ENCODE measurements at regions not wholly inside any gene's neighbourhood (a gene's known extent, or its start where the extent isn't known, plus 50 kb on each side); places are given as distances from the start of the nearest gene placed in this dataset.

DNA sequence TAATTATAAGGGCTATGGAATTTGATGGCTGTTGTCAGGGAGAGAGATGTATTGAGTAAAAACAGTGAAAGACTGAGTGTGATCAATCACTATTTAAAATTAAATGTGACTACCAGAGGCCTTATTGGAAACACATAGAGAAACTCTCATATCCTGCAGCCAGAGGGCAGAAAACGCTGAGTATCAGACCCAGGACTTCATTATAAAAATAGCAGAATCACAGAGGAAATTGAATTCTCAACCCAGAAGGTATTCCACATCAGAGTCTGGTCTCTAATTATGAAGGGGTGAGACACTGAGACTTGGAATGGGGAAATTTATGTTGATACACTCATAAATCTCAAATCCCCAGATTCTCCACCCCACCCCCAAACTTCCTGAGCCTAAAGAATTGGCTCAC lies 69.5 kb upstream of the IL6 start:
- H3K27ac ChIP-seq (ENCODE audit: low read length) = no peak overlapping the region
- no peaks in the 10 kb centered on the region for H4K20me1 ChIP-seq (ENCODE audit: insufficient read depth, low read length)
- H3K4me2 ChIP-seq (ENCODE audit: insufficient read depth, low read length) = no peak overlapping the region
- H3K9me3 ChIP-seq (ENCODE audit: insufficient read depth, low read length, severe bottlenecking) = no peaks in the 10 kb centered on the region
- H2AFZ ChIP-seq (ENCODE audit: low read depth, low read length) = no peak overlapping the region
- TF ChIP-seq, protein P1, sequence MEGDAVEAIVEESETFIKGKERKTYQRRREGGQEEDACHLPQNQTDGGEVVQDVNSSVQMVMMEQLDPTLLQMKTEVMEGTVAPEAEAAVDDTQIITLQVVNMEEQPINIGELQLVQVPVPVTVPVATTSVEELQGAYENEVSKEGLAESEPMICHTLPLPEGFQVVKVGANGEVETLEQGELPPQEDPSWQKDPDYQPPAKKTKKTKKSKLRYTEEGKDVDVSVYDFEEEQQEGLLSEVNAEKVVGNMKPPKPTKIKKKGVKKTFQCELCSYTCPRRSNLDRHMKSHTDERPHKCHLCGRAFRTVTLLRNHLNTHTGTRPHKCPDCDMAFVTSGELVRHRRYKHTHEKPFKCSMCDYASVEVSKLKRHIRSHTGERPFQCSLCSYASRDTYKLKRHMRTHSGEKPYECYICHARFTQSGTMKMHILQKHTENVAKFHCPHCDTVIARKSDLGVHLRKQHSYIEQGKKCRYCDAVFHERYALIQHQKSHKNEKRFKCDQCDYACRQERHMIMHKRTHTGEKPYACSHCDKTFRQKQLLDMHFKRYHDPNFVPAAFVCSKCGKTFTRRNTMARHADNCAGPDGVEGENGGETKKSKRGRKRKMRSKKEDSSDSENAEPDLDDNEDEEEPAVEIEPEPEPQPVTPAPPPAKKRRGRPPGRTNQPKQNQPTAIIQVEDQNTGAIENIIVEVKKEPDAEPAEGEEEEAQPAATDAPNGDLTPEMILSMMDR (IDR thresholded peaks at IDR 0.05; ENCODE audit: borderline replicate concordance, extremely low read depth, low read length, poor library complexity, severe bottlenecking) = no peak
- TF ChIP-seq EZH2 (IDR thresholded peaks at IDR 0.05; ENCODE audit: borderline replicate concordance, low read depth, low read length, severe bottlenecking) = no peak
- H3K4me1 ChIP-seq (ENCODE audit: insufficient read depth, low read length) = no peaks in the 10 kb centered on the region
- no peak for ATAC-seq (ENCODE audit: insufficient read depth, low read depth)
- H3K9ac ChIP-seq (ENCODE audit: low read depth, low read length) = no peak overlapping the region
- H3K4me3 ChIP-seq (ENCODE audit: low read depth in 1 of 2, low read length in 2 of 2) = no peak overlapping the region
- H3K27me3 ChIP-seq (ENCODE audit: insufficient read depth, low read length, poor library complexity) = peaks cover 7% of the 10 kb centered on the region
- no peak for DNase-seq
- H3K36me3 ChIP-seq (ENCODE audit: insufficient read depth, low read length) = no peaks in the 10 kb centered on the region
- no peaks in the 10 kb centered on the region for H3K79me2 ChIP-seq (ENCODE audit: insufficient read depth, low read length)

DNA sequence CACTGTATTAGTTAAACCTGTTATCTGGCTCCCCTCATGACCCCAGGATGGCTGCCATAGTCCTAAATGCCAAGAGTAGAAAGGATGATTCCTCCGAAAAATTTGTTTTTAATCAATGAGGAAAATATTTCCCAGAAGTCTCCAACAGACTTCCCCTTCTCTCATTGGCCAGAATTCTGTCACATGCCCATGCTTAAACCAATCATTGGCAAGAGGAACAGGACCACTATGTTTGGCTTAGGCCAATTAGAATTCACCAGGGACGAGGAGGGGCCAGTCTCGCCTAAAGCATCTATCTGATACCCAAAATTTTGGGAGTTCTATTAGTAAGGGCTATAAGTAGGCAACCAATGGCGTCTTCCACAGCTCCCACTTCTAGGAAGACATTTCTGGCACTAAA lies 71.2 kb upstream of the IL6 start:
- Histone ChIP-seq H3K79me2 (ENCODE audit: insufficient read depth, low read length) (no peaks in the 10 kb centered on the region), H4K20me1 (ENCODE audit: insufficient read depth, low read length) (no peaks in the 10 kb centered on the region), H3K4me2 (ENCODE audit: insufficient read depth, low read length) (no peak overlapping the region), H2AFZ (ENCODE audit: low read depth, low read length) (no peak overlapping the region), H3K9me3 (ENCODE audit: insufficient read depth, low read length, severe bottlenecking) (no peaks in the 10 kb centered on the region), H3K4me3 (ENCODE audit: low read depth in 1 of 2, low read length in 2 of 2) (no peak overlapping the region), H3K9ac (ENCODE audit: low read depth, low read length) (no peak overlapping the region), H3K36me3 (ENCODE audit: insufficient read depth, low read length) (no peaks in the 10 kb centered on the region), H3K4me1 (ENCODE audit: insufficient read depth, low read length) (no peaks in the 10 kb centered on the region), H3K27ac (ENCODE audit: low read length) (no peak overlapping the region), H3K27me3 (ENCODE audit: insufficient read depth, low read length, poor library complexity) (peaks cover 7% of the 10 kb centered on the region)
- DNase-seq = no peak
- TF ChIP-seq, protein P1 (IDR thresholded peaks at IDR 0.05; ENCODE audit: borderline replicate concordance, extremely low read depth, low read length, poor library complexity, severe bottlenecking) = no peak
- no peak for TF ChIP-seq EZH2 (IDR thresholded peaks at IDR 0.05; ENCODE audit: borderline replicate concordance, low read depth, low read length, severe bottlenecking)
- ATAC-seq (ENCODE audit: insufficient read depth, low read depth) = no peak

DNA sequence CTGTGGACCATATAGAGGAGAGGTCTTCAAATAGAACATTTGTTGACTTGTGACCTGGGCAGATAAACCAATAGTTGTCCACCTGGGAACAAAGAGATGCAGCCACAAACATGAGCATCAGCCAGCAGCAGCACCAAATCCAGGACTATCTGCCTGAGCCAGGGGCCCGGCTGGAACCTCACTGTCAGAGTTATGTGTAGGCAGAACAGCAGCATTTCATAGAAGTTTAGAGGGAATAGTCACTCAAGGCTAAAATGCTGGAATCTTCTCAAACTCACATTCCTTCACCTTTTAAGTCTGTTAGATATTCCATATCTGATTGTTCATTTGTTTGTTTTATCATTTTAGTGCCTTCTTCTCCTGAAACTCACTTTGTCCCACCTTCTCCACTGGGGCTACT lies 72.2 kb upstream of the IL6 start:
- H3K79me2 ChIP-seq (ENCODE audit: insufficient read depth, low read length) = no peaks in the 10 kb centered on the region
- H3K4me3 ChIP-seq (ENCODE audit: low read depth in 1 of 2, low read length in 2 of 2) = no peak overlapping the region
- ATAC-seq (ENCODE audit: insufficient read depth, low read depth) (no peak), DNase-seq (no peak)
- H4K20me1 ChIP-seq (ENCODE audit: insufficient read depth, low read length) = no peaks in the 10 kb centered on the region
- TF ChIP-seq EZH2 (IDR thresholded peaks at IDR 0.05; ENCODE audit: borderline replicate concordance, low read depth, low read length, severe bottlenecking) = no peak
- TF ChIP-seq, protein P1 (IDR thresholded peaks at IDR 0.05; ENCODE audit: borderline replicate concordance, extremely low read depth, low read length, poor library complexity, severe bottlenecking) = no peak
- H3K4me2 ChIP-seq (ENCODE audit: insufficient read depth, low read length) = no peak overlapping the region
- H3K27me3 ChIP-seq (ENCODE audit: insufficient read depth, low read length, poor library complexity) = peaks cover 7% of the 10 kb centered on the region
- no peak overlapping the region for H3K9ac ChIP-seq (ENCODE audit: low read depth, low read length)
- no peaks in the 10 kb centered on the region for H3K36me3 ChIP-seq (ENCODE audit: insufficient read depth, low read length)
- H3K9me3 ChIP-seq (ENCODE audit: insufficient read depth, low read length, severe bottlenecking) = no peaks in the 10 kb centered on the region
- H3K27ac ChIP-seq (ENCODE audit: low read length) = no peak overlapping the region
- no peaks in the 10 kb centered on the region for H3K4me1 ChIP-seq (ENCODE audit: insufficient read depth, low read length)
- H2AFZ ChIP-seq (ENCODE audit: low read depth, low read length) = no peak overlapping the region

DNA sequence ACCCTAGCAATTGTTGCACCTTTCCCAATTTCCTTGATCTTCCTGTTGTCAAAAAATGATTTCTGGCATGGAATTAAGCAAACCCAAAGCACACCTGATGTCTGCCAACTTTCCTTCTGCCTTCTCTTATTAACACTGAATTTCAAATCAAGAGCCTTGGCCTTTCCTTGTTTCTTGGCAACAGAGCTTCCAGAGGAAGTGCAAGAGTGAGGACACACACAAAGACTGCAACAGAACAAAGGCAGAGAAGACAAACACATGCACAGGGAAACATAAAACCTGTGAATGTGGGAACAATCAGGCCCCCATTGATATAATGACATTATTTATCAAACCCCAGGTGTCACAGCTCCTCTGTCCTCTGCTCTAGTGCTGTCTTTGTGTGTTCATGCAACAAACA lies 73.0 kb upstream of the IL6 start:
- H2AFZ ChIP-seq (ENCODE audit: low read depth, low read length) = no peak overlapping the region
- H3K9me3 ChIP-seq (ENCODE audit: insufficient read depth, low read length, severe bottlenecking) = no peaks in the 10 kb centered on the region
- no peak overlapping the region for H3K27ac ChIP-seq (ENCODE audit: low read length)
- no peaks in the 10 kb centered on the region for H3K36me3 ChIP-seq (ENCODE audit: insufficient read depth, low read length)
- no peak overlapping the region for H3K4me2 ChIP-seq (ENCODE audit: insufficient read depth, low read length)
- no peaks in the 10 kb centered on the region for H3K4me1 ChIP-seq (ENCODE audit: insufficient read depth, low read length)
- no peaks in the 10 kb centered on the region for H4K20me1 ChIP-seq (ENCODE audit: insufficient read depth, low read length)
- H3K9ac ChIP-seq (ENCODE audit: low read depth, low read length) = no peak overlapping the region
- peaks cover 7% of the 10 kb centered on the region for H3K27me3 ChIP-seq (ENCODE audit: insufficient read depth, low read length, poor library complexity)
- ATAC-seq (ENCODE audit: insufficient read depth, low read depth) (no peak), DNase-seq (no peak)
- H3K79me2 ChIP-seq (ENCODE audit: insufficient read depth, low read length) = no peaks in the 10 kb centered on the region
- TF ChIP-seq, protein P1 (IDR thresholded peaks at IDR 0.05; ENCODE audit: borderline replicate concordance, extremely low read depth, low read length, poor library complexity, severe bottlenecking) = no peak
- TF ChIP-seq EZH2 (IDR thresholded peaks at IDR 0.05; ENCODE audit: borderline replicate concordance, low read depth, low read length, severe bottlenecking) = no peak
- no peak overlapping the region for H3K4me3 ChIP-seq (ENCODE audit: low read depth in 1 of 2, low read length in 2 of 2)

All from DND-41 (cell line).